Upper lobe of right lung (tissue), 1 donor: ENCODE measurements at regions not wholly inside any gene's neighbourhood (a gene's known extent, or its start where the extent isn't known, plus 50 kb on each side); places are given as distances from the start of the nearest gene placed in this dataset.
A peak's percentile ranks its signal among the peaks of the same experiment; 100 is the strongest.

Experiments used
- ATAC-seq: fragments of 200-7000 bp; cut with Tn5 transposase; one replicate; pipeline ENCODE4 v1.9.1; 2020; ENCODE audit warnings: mild to moderate bottlenecking, moderate library complexity
- DNase-seq: peaks from one replicate; pipeline ENCODE4 v3.0.0-alpha.2; 2020
- H3K27ac ChIP-seq: fragments of 200-600 bp; one replicate; pipeline ENCODE4 v1.8.0; 2022
- H3K27me3 ChIP-seq: fragments of 200-600 bp; one replicate; pipeline ENCODE4 v1.8.0; 2022; ENCODE audit warnings: mild to moderate bottlenecking
- H3K36me3 ChIP-seq: fragments of 200-600 bp; one replicate; pipeline ENCODE4 v1.8.0; 2022
- H3K4me1 ChIP-seq: fragments of 200-600 bp; one replicate; pipeline ENCODE4 v1.8.0; 2022
- H3K4me3 ChIP-seq: fragments of 200-600 bp; one replicate; pipeline ENCODE4 v1.8.0; 2022; ENCODE audit warnings: mild to moderate bottlenecking
- H3K9me3 ChIP-seq: fragments of 200-600 bp; one replicate; pipeline ENCODE4 v1.8.0; 2022
- intact Hi-C: fragments of 100-400 bp; cut with DNase I; formaldehyde crosslinking; loops from one replicate; pipeline ENCODE4 v1.11.0; 2022
- TF ChIP-seq, protein P1 (sequence below): fragments of 200-600 bp; IDR thresholded peaks from one replicate; pipeline ENCODE4 v1.8.0; 2022; ENCODE audit warnings: antibody characterized with exemption
- donor health status: DM: no; HTN: yes; CAD: no; lungs with severe emphysema.

DNA sequence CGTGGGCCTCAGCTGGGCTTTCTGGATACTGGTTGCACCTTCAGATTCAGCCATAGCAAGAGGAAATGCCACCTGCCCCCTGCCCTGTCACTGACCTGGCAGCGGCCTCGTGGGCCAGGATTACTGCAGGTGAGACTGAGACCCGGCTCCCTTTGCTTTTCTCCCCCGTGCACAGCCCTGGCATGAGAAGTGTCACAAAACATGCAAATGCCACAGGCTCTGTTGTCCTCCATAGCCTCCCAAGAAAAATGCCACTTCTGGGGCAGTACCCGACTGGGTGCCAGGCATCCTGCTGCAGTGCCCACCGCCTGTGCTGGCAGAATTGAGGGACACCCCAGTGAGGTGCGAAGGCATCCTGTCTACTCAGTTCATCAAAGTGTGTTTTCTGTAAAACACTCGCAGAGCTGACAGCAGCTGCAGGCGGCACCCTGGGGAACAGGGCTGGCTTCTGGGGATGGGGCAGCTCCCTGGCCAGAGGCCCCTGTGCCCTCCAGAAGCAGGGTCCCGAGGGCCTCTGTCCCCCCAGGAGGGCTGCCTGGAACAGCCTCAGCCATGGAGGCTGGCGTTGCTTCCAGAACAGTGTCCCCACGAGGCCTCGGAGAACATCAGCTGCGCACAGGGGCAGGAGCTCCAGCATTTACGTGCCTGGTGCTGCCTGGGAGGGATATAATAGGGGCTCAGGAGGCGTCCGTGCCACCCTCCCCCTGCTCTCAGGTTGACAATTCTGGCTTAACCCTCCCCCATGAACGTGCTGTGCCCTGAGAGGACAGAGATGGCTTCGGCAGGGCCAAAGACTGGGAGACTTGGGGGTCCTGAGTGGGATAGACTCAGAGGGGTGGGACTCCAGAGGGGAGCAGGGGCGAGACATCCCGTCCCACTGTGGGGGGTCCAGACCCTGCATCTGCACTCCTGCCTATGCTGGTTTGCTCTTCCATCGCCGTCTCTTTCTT lies 99.5 kb upstream of the NKX1-1 start:
- Histone ChIP-seq H3K27me3 (peaks cover 9% of the 10 kb centered on the region), H3K27ac (no peak overlapping the region), H3K4me1 (no peaks in the 10 kb centered on the region), H3K9me3 (no peaks in the 10 kb centered on the region), H3K4me3 (no peak overlapping the region), H3K36me3 (no peaks in the 10 kb centered on the region)
- TF ChIP-seq, protein P1, sequence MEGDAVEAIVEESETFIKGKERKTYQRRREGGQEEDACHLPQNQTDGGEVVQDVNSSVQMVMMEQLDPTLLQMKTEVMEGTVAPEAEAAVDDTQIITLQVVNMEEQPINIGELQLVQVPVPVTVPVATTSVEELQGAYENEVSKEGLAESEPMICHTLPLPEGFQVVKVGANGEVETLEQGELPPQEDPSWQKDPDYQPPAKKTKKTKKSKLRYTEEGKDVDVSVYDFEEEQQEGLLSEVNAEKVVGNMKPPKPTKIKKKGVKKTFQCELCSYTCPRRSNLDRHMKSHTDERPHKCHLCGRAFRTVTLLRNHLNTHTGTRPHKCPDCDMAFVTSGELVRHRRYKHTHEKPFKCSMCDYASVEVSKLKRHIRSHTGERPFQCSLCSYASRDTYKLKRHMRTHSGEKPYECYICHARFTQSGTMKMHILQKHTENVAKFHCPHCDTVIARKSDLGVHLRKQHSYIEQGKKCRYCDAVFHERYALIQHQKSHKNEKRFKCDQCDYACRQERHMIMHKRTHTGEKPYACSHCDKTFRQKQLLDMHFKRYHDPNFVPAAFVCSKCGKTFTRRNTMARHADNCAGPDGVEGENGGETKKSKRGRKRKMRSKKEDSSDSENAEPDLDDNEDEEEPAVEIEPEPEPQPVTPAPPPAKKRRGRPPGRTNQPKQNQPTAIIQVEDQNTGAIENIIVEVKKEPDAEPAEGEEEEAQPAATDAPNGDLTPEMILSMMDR: no peak
- peak; percentile 55 for DNase-seq
- intact Hi-C loops: no loop called here
- ATAC-seq: no peak

DNA sequence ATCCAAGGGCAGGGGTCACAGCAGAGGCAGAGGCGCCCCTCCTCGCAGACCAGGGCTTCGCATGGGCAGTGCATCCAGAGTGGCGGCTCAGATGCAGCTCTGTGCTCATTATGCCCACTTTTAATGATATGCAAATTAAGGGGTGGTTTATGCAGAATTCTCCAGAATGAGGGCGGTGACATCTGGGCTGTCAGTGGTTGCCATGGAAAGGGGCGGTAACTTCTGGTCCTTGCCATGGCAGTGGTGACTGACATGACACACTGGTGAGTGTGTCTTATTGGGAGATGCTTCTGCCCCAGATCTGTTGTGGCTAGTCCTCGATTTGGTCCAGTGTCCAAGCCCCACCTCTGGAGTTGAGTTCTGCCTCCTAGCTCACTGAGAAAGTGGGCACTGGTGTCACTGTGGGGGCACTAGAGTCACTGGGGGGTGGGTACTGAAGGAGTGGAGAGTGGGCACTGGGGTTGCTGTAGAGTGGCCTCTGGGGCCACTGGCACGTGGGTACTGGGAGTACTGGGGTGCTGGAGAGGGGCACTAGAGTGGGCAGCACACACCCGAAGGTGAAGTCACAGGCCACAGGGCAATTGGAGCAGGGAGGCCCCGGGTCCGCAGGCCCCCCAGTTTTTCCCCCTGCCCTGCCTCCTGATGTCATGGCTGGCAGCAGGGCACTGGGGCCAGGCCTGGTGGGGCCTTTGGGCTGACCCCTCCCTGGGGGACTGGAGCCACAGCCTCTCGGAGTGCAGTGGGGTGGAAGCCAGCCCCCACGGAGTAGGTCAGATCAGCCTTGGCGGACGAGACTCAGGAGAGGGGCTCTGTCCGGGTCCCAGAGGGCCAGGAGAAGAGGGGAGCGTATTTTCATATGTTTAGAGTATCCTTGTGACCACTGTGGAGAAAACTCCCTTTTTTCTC lies 98.6 kb upstream of the NKX1-1 start:
- H3K27me3 ChIP-seq: peaks cover 9% of the 10 kb centered on the region
- TF ChIP-seq, protein P1: no peak
- no peaks in the 10 kb centered on the region for H3K4me1 ChIP-seq
- H3K4me3 ChIP-seq: no peak overlapping the region
- no peak for ATAC-seq
- H3K27ac ChIP-seq: no peak overlapping the region
- H3K36me3 ChIP-seq: no peaks in the 10 kb centered on the region
- intact Hi-C loops: no loop called here
- DNase-seq: peak; percentile 54
- H3K9me3 ChIP-seq: no peaks in the 10 kb centered on the region

DNA sequence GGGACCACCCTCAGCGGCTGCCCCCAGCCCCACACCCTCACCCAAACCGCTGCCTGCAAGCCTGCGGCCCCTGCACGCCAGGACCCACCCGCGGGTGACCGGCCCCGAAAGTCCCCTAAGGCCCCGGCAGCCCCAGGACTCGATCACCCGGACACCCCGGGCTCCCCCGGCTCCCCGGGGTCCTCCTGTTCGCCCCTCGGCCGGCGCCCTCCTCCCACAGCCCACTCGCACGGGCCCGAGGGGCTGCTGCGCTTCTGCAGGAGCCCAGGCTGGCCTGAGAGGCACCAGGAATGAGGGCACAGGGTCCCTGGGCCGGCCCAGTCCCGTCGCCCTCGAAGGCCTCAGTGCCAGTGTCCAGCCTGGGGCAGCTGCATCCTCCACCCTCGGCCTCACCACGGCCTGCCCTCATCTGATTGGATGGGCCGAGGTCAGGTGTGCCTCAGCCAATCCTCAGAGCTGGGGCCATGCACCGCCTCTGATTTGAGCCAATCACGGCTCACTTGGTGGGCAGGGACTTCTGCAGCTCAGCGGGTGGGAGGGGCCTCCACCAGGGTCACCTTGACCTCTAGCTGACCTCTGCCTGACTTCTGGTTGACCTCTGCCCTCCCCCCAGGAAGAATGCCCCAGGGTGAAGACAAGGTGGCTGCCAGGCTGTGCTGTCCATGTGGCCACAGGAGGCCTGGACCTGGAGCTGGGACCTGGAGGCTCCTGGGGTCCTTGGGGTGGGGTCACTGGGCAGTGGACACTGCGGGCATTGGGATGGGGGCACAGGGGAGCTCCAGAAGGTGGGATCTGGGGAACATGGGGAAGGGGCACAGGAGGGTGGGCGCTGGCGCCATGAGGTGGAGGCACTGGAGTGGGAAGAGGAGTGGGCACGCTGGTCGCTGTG lies 97.6 kb upstream of the NKX1-1 start:
- TF ChIP-seq, protein P1: no peak
- H3K4me1 ChIP-seq: no peaks in the 10 kb centered on the region
- H3K27ac ChIP-seq: no peak overlapping the region
- no peaks in the 10 kb centered on the region for H3K27me3 ChIP-seq
- no peaks in the 10 kb centered on the region for H3K9me3 ChIP-seq
- no peaks in the 10 kb centered on the region for H3K36me3 ChIP-seq
- H3K4me3 ChIP-seq: no peak overlapping the region
- no peak for ATAC-seq
- peak; percentile 57 for DNase-seq
- intact Hi-C loops: no loop called here

DNA sequence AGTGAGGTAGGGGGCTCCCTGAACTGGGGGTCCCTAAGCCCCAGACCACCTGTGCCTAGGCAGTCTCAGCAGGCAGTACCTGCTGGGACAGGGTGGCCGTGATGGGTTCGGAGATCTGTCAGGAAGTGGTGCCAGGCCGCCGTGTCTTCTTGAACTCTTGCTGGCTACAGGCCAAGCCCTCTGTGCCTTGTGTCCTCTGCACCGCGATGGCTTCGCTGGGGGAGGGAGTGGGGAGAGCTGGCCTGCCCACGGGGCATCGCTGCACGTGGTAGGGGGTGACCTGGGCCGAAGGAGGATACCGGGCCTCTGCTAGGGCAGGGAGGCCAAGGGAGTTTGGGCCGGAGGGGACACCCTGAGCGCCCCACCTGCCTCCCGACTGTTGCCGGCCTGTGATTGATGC lies 96.7 kb upstream of the NKX1-1 start:
- Histone ChIP-seq H3K4me3 (no peak overlapping the region), H3K27me3 (no peaks in the 10 kb centered on the region), H3K9me3 (no peaks in the 10 kb centered on the region), H3K4me1 (no peaks in the 10 kb centered on the region), H3K36me3 (no peaks in the 10 kb centered on the region), H3K27ac (no peak overlapping the region)
- DNase-seq: peak; percentile 58
- intact Hi-C loops: no loop called here
- TF ChIP-seq, protein P1: no peak
- no peak for ATAC-seq

DNA sequence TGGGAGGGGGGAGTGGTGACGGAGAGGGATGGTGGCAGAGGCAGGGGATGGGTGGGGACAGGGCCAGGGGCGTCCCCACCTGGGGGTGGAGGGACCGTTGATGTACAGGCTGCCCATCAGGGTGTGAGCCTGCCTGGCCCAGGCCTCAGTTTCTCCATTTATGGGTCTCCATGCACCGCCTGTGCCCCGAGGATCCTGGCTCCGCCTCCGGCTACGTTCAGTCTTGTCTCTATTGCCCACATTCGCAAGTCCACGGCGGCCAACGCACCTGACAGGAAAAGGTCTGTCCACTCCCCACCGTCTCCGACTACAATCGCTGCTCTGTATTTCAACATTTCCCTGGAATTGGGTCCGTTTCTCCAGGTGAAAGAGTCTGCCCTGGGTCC lies 96.3 kb upstream of the NKX1-1 start:
- H3K9me3 ChIP-seq: no peaks in the 10 kb centered on the region
- no peak overlapping the region for H3K27ac ChIP-seq
- TF ChIP-seq, protein P1: no peak
- no peak for ATAC-seq
- no peaks in the 10 kb centered on the region for H3K27me3 ChIP-seq
- no peak overlapping the region for H3K4me3 ChIP-seq
- no peaks in the 10 kb centered on the region for H3K4me1 ChIP-seq
- intact Hi-C loops: no loop called here
- peak; percentile 52 for DNase-seq
- H3K36me3 ChIP-seq: no peaks in the 10 kb centered on the region
